ENCODE measurements at regions not wholly inside any gene's neighbourhood (a gene's known extent, or its start where the extent isn't known, plus 50 kb on each side); places are given as distances from the start of the nearest gene placed in this dataset.

DNA sequence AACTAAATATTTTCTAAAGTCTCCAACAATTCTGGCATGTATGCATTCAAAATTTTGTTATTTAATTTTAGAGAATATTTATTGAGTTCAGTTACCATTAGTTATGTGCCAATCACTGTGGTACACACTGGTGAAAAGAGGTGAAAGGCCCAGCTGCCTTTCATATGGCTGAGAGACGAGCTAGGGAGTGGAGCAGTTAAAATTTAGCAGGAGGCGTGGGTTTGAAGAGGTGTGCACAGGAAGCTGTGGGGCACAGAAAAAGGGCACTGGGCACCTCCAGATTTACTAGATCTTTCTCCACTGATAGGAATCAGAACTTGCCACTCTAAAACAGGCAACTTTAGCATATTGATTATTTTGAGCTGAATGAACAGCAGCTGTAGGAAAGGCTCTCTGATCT lies 347.1 kb downstream of the CD83 start:
- TF ChIP-seq, protein P1, sequence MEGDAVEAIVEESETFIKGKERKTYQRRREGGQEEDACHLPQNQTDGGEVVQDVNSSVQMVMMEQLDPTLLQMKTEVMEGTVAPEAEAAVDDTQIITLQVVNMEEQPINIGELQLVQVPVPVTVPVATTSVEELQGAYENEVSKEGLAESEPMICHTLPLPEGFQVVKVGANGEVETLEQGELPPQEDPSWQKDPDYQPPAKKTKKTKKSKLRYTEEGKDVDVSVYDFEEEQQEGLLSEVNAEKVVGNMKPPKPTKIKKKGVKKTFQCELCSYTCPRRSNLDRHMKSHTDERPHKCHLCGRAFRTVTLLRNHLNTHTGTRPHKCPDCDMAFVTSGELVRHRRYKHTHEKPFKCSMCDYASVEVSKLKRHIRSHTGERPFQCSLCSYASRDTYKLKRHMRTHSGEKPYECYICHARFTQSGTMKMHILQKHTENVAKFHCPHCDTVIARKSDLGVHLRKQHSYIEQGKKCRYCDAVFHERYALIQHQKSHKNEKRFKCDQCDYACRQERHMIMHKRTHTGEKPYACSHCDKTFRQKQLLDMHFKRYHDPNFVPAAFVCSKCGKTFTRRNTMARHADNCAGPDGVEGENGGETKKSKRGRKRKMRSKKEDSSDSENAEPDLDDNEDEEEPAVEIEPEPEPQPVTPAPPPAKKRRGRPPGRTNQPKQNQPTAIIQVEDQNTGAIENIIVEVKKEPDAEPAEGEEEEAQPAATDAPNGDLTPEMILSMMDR (IDR thresholded peaks at IDR 0.05; ENCODE audit: insufficient read depth in 1 of 2, low read depth in 1 of 2, low read length in 1 of 2, severe bottlenecking in 1 of 2, unreplicated experiment in 1 of 2), result no peak
- Mint-ChIP-seq H3K27me3 (ENCODE audit: insufficient read depth, unreplicated experiment) (no peaks in the 10 kb centered on the region), H3K4me3 (ENCODE audit: unreplicated experiment) (no peak overlapping the region), H3K4me1 (ENCODE audit: low read depth, unreplicated experiment) (no peaks in the 10 kb centered on the region), H3K27ac (ENCODE audit: unreplicated experiment) (no peak overlapping the region), H3K36me3 (ENCODE audit: insufficient read depth, unreplicated experiment) (no peaks in the 10 kb centered on the region), H3K9me3 (ENCODE audit: unreplicated experiment) (peaks cover 26% of the 10 kb centered on the region)
- Histone ChIP-seq H3K9me3 (no peaks in the 10 kb centered on the region; the same call in 1 of the 2 replicates), H3K36me3 (ENCODE audit: control insufficient read depth, insufficient read depth, low read length) (no peaks in the 10 kb centered on the region), H3K27me3 (replicated peaks; ENCODE audit: control insufficient read depth, insufficient read depth, low read length) (no peaks in the 10 kb centered on the region), H3K4me1 (no peaks in the 10 kb centered on the region), H3K4me3 (ENCODE audit: low read depth, low read length) (no peak overlapping the region)
- ChIA-PET CTCF (no interaction called here), POLR2A (no interaction called here)
- DNase-seq, result no peak
- no TSS peak for BruUV-seq (replicated peaks)
- intact Hi-C loops (cut with micrococcal nuclease; ENCODE audit: unreplicated experiment), result no loop called here

DNA sequence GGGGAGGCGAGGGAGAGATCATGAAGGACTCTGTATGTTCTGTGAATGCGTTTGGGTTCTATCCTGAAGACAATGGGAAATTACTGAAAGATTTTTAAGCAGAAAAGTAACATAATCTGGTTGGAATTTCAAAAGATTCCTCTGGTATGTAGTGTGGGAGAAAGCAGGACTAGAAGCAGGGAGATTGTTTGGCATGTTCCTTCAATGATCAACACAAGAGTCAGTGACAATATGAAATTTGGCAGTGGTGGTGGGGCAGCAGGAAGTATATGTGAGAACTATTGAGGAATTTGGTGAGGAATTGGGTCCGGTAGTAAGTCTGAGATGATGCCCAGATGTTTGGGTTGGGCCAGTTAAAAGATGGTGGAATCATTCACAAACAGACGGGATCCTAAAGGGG lies 348.7 kb downstream of the CD83 start:
- TF ChIP-seq, protein P1 (IDR thresholded peaks at IDR 0.05; ENCODE audit: insufficient read depth in 1 of 2, low read depth in 1 of 2, low read length in 1 of 2, severe bottlenecking in 1 of 2, unreplicated experiment in 1 of 2), result no peak
- no peak for DNase-seq
- Mint-ChIP-seq H3K9me3 (ENCODE audit: unreplicated experiment) (peaks cover 27% of the 10 kb centered on the region), H3K4me3 (ENCODE audit: unreplicated experiment) (no peak overlapping the region), H3K36me3 (ENCODE audit: insufficient read depth, unreplicated experiment) (no peaks in the 10 kb centered on the region), H3K4me1 (ENCODE audit: low read depth, unreplicated experiment) (no peaks in the 10 kb centered on the region), H3K27ac (ENCODE audit: unreplicated experiment) (no peak overlapping the region), H3K27me3 (ENCODE audit: insufficient read depth, unreplicated experiment) (no peaks in the 10 kb centered on the region)
- CTCF ChIA-PET, result no interaction called here
- no peaks in the 10 kb centered on the region for H3K4me1 ChIP-seq
- H3K27me3 ChIP-seq (replicated peaks; ENCODE audit: control insufficient read depth, insufficient read depth, low read length), result no peaks in the 10 kb centered on the region
- no peak overlapping the region for H3K4me3 ChIP-seq (ENCODE audit: low read depth, low read length)
- no peaks in the 10 kb centered on the region; the same call in 1 of the 2 replicates for H3K9me3 ChIP-seq
- POLR2A ChIA-PET, result no interaction called here
- intact Hi-C loops (cut with micrococcal nuclease; ENCODE audit: unreplicated experiment), result no loop called here
- no peaks in the 10 kb centered on the region for H3K36me3 ChIP-seq (ENCODE audit: control insufficient read depth, insufficient read depth, low read length)
- BruUV-seq (replicated peaks), result no TSS peak

GRCh38 chr6:14467591-14467990 lies 350.0 kb downstream of the CD83 start:
- no peaks in the 10 kb centered on the region for H3K27me3 Mint-ChIP-seq (ENCODE audit: insufficient read depth, unreplicated experiment)
- POLR2A ChIA-PET, result no interaction called here
- H3K36me3 Mint-ChIP-seq (ENCODE audit: insufficient read depth, unreplicated experiment), result no peaks in the 10 kb centered on the region
- no peak overlapping the region for H3K4me3 Mint-ChIP-seq (ENCODE audit: unreplicated experiment)
- no TSS peak for BruUV-seq (replicated peaks)
- CTCF ChIA-PET, result no interaction called here
- Histone ChIP-seq H3K9me3 (no peaks in the 10 kb centered on the region; the same call in 1 of the 2 replicates), H3K4me3 (ENCODE audit: low read depth, low read length) (no peak overlapping the region), H3K4me1 (no peaks in the 10 kb centered on the region), H3K36me3 (ENCODE audit: control insufficient read depth, insufficient read depth, low read length) (no peaks in the 10 kb centered on the region), H3K27me3 (replicated peaks; ENCODE audit: control insufficient read depth, insufficient read depth, low read length) (no peaks in the 10 kb centered on the region)
- TF ChIP-seq, protein P1 (IDR thresholded peaks at IDR 0.05; ENCODE audit: insufficient read depth in 1 of 2, low read depth in 1 of 2, low read length in 1 of 2, severe bottlenecking in 1 of 2, unreplicated experiment in 1 of 2), result no peak
- H3K27ac Mint-ChIP-seq (ENCODE audit: unreplicated experiment), result no peak overlapping the region
- no peak for DNase-seq
- H3K4me1 Mint-ChIP-seq (ENCODE audit: low read depth, unreplicated experiment), result no peaks in the 10 kb centered on the region
- peaks cover 27% of the 10 kb centered on the region for H3K9me3 Mint-ChIP-seq (ENCODE audit: unreplicated experiment)
- intact Hi-C loops (cut with micrococcal nuclease; ENCODE audit: unreplicated experiment), result no loop called here

Data from Caco-2 (cell line).